ENCODE measurements at regions not wholly inside any gene's neighbourhood (a gene's known extent, or its start where the extent isn't known, plus 50 kb on each side); places are given as distances from the start of the nearest gene placed in this dataset.

DNA sequence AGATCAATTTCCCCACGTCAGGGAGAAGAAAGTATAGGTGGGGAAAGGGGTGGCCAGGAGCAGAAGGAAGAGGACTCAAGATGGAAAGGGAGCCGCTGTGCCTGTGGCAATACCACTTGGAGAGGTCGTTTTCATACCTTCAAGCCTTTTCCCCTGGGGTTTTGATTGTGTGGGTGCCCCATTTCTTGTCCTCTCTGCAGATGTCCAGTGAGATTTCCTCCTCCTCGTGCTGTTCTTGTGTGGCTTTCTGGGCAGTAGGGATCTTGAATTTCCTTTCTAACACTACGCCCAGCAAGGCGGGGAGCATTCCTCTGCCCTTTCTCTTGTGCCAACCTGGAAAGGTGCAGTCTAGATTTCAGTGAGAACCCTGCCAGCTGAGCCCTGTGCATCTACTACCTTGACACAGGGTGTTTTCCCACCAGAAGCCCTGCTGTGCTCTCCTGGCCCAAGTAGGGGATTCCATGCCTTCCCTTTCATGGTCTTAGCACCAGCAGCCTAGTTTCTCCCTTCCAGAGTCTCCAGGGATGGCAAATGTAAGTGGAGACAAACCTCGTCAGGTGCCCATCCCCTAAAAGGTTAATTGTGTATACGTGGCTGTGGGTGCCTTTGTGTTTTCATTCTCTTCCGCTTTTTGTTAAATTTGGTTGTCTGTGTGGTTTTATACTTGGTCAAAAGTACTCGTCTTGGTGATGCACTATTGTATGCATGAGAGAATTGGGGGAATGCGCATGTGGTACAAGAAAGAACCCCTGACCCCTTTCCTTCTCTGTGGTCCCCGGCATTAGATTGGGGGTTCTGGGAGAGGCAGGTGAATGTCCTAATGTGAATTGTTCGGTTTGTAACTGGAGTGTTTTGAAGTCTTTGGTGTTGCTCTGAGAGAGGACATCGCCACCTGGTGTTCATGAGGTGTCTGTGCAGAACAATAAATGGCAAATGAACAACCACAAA, 71.4 kb upstream of the MPEG1 start:
- TF ChIP-seq NFRKB (IDR thresholded peaks at IDR 0.05) (no peak), ARNT (IDR thresholded peaks at IDR 0.05) (no peak), TARDBP (IDR thresholded peaks at IDR 0.05) (no peak), SP1 (IDR thresholded peaks at IDR 0.05) (no peak), SUZ12 (IDR thresholded peaks at IDR 0.05) (no peak), FOXA1 (IDR thresholded peaks at IDR 0.05) (no peak), ZNF384 (IDR thresholded peaks at IDR 0.05) (no peak), HDGF (IDR thresholded peaks at IDR 0.05; ENCODE audit: borderline replicate concordance) (no peak), FOXM1 (IDR thresholded peaks at IDR 0.05; ENCODE audit: borderline replicate concordance) (no peak), L3MBTL2 (conservative IDR thresholded peaks at IDR 0.05) (no peak)
- TF ChIP-seq, protein P1, sequence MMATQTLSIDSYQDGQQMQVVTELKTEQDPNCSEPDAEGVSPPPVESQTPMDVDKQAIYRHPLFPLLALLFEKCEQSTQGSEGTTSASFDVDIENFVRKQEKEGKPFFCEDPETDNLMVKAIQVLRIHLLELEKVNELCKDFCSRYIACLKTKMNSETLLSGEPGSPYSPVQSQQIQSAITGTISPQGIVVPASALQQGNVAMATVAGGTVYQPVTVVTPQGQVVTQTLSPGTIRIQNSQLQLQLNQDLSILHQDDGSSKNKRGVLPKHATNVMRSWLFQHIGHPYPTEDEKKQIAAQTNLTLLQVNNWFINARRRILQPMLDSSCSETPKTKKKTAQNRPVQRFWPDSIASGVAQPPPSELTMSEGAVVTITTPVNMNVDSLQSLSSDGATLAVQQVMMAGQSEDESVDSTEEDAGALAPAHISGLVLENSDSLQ (IDR thresholded peaks at IDR 0.05): no peak
